HG03066 (cell line): ENCODE measurements at regions not wholly inside any gene's neighbourhood (a gene's known extent, or its start where the extent isn't known, plus 50 kb on each side); places are given as distances from the start of the nearest gene placed in this dataset.
"Not testable (repeated sequence)": the region's sequence is repeated elsewhere in the genome, so short reads cannot be mapped to it uniquely, and the experiment has no call there.

Experiments
- ATAC-seq: cut with Tn5 transposase; IDR thresholded peaks from one replicate; pipeline ENCODE4 v1.9.1; 2021; ENCODE audit warnings: low read depth; ENCODE audit not compliant: unreplicated experiment

DNA sequence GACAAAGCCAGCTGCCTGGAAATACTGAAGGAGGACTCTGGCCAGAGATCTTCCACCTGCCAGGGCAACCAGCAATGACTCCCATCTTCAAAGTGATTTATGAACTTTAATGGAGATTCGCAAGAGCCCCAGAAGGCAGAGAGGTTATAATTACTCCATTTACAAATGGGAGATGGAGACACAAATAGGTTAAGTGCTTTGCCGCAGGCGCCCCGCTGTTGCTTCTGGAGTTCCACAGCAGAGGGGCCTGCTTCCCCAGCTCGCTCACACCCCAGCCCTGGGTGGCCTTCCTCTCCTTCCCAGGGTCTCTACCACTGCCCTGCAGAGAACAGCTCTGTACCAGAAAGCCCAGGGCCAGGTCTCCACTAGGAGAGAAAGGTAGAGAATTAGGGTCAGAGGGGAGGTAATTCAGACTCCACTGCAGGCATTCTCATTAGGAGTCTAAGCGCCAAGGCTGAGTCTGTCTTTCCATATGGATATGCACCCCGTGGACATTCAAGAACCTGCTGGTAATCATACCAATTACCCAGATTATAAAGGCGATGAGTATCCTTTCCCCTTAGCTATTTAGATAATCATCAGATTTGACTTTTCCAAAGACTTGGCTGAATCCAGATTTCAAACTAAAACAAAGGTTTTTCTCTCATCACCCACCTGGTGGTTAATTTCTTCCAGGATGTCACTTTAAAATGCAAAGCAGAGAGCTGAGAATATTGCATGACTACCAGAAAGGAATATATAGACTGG, 157.6 kb upstream of the TUT7 start:
- no peak for ATAC-seq

DNA sequence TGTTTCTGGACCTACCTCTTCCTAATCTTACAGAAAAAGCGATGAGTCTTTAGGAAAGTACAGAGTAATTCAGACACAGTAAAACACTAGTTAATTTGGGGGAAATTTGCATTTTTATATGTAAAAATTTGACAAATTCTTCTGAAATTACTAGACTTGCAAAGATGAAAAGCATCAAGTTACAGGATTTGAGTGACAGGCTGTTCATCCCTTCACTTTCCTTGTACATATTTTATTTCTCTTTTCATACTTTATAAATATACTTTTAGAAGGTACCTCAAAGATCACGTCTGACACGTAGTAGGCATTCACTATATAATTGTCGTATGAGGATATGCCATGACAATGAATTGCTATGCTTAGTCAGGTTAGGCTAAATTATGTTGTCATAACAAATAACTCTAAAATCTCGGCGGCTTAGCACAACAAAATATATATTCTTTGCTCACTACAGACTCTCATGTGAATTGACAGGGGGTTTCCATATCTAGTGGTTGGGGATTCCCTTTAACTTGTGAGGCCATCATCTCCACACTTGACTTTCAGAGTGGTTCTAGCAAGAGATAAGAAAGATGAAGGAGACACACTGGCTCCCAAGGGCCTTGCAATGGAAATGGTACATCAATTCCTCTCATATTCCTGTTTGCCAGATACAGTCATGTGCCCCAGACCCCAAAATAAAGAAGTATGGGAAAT, 154.1 kb upstream of the TUT7 start:
- ATAC-seq = no peak

DNA sequence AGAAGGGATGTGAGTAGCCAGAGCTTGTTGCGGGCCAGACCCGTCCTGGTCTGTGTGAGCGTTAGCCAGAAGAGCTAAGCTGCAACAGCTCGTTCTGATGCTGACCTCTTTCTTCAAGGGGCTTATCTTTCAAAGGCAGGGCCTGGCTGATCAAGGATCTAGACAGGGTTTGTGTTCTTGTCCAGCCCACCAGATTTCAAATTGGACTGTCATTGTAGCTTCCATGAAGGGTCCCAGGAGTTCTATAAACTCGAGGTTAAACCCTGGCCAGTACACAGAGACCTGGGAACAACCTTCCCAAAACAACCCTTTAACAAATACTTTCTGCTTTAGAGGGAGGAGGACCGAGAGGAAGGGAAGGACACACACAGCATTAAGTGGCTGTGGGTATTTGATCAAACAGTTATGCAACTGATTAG, 153.0 kb upstream of the TUT7 start:
- ATAC-seq = no peak

DNA sequence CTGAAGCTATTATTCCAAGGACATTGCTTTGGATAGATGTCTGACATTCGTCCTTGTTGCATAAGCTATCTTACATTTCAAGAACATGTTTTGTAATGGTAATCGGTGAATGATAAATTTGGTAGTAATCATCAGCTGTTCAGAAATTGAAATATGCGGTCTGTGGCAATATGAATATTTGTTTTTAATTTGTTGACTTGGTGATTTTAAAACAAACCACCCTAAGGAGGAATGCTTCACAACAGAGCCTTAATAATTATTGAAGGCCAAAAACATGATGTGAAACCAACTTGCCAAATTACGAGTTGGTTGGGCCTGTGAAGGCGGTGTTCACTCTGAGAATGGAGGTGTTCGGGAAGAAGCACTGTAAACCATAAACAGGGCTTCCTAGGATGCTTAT, 149.7 kb upstream of the TUT7 start:
- ATAC-seq = no peak

DNA sequence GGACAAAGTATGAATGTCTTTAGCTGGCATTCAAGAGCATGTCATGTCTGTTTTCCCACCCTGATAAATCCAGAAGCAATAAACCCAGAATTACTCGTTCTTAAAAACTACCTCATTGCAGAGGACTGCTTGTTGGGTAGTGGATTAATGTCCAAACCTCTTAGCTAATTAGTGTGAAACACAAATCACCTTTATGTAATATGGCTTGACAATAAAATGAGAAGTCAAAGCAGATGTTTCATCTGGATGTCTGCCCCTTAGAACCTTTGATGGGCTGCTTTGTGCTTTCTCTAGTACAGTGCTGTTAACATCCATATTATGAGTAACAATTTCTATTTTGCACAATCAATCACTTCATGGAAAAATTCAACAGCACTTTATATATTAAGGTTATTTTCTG, 149.1 kb upstream of the TUT7 start:
- ATAC-seq = no peak

DNA sequence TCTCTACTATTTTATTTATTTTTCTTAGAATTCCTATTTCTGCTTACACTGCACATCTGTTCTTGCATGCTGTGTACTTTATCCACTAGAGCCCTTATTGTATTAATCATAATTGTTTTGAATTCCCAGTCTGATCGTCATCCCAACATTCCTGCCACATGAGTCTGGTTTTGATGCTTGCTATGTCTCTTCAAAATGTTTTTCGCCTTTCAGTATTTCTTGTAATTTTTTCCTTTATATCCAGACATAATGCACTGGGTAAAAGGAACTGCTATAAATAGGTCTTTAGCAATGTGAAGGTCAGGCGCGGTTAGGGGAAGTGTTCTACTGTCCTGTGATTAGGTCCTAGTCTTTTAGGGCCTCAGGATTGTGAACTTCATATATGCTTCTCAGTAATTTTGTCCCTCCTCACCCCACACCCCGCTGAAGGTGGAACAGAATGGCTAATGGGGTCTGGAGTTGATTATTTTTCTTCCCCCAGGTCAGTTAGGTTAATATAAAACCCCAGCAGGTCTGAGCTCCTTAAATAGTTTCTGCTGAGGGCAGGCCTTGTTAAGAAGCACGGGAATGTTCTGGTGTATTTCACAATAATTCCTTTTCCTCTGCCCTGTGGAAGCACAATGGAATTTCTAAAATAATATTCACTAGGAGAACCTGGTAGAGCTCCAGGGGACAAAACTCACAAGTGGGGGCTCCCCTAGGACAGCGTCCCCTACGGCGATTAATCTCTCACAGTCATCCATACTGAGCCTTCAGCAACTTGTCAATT, 146.6 kb upstream of the TUT7 start:
- no peak for ATAC-seq

DNA sequence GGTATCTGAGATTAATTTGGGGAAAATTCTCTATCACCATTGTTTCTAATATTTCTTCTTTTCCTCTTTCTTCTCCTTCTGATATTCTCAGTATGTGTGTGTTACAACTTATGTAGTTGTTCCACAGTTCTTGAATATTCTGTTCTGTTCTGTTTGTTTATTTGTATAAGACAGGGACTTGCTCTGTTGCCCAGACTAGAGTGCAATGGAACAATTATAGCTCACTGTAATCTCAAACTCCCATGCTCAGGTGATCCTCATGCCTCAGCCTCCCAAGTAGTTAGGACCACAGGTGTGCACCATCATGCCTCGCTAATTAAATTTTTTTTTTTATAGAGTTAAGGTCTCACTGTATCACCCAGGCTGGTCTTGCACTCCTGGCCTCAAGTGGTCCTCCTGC, 145.8 kb upstream of the TUT7 start:
- ATAC-seq = no peak

DNA sequence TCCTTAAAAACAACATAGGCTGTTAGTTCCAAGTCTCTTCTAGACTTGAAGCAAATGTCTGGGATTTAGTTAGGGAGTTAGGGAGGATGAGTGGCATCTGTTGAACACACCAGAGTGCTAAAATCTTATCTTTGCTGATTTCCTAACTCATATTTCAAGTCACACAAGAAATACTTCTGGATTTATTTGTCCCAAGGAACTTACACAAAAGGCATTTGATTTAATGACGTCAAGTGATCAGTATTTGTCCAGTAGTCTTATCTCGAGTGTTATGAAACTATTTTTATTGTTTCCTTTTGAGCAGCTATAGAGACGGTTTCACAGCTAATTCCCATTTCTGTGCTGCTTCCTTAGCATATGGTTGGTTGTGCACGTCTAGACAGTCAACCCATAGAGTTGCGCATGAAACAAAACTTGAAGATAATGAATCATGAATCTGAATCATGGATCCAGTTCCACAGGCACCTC, 140.5 kb upstream of the TUT7 start:
- ATAC-seq = no peak

DNA sequence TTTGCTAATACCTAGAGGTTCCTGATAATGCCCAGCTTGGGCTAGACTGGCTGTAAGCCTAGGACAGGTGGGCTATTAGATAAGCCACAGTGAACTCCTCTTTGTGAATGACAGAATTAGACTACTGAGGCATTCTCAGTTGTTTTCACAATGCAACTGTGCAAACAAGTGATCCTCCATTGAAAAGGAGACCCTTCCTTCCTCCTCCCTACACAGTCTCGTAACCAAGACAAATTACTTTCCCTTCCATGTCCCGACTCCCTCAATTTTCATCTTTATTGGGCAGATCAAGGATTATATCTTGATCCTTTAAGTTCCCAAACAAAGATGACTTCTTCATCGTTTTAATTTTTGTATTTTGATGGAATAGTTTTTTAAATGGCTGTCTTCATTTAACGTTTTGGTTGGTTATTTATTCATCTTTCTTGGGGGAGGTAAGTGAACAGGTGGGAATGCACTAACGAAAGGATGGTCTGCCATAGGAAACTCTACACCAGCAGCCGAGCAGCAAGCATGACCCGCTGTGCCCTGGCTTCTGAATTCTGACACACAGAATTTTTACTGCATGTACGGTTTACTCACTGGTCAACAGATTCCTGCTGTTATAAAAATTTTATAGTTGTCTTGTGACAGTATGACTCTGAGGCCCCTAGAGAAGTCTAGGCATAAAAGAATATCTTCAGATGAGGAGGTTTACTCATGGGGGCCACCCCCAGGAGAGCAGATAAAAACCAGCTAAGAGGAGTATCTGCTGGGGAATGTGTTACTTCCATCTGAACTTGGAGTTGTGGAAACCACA, 137.5 kb upstream of the TUT7 start:
- no peak for ATAC-seq

DNA sequence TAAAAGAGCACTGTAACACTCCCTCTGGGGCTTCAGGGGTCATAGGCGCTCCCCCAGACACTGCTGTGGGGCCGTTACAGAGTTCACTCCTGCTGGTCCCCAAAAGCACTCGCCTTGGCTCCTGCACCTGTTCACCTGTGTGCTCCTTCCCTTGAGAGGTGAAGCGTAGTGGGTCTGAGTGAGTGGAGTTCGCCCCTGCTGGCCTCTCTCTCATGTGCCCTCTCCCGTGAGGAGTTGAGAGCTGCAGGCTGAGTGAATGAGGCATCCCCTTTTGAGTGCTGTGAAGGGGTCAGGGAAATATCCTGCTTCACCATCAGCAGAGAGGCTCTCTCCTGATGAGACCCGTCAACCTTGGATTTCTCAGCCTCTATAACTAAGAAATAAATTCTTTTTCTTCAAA, 134.6 kb upstream of the TUT7 start:
- ATAC-seq = no peak

DNA sequence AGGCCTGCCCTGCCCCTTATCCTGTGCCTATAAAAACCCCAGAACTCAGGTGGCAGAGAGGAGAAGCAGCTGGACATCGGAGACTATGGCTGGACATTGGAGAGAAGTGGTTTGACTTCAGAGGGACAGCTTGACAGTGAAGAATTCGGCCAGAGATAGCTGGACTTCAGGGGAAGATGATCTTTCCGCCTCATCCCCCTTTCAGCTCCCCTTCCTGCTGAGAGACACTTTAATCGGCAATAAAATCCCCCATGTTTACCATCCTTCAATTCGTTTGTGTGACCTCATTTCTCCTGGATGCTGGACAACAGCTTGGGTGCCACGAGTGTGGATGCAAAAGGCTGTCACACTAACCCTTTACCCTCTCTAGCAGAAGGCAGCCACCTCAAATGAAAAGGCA, 134.1 kb upstream of the TUT7 start:
- no peak for ATAC-seq

DNA sequence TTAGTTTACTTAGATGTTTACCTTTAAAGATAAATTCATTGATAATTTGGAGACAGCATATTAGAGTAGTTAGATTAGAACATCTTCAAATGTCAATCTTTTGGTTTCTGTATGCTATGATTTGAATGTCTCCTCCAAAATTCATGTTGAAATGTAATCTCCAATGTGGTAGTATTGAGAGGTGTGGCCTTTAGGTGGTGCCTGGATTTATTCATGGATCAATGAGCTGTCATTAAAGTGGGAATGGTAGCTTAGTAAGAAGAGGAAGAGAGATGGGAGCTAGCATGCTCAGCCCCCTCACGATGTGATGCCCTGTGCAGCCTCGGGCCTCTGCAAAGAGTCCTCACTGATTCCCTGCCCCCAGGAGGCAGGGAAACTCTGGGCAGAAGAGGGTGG, 133.6 kb upstream of the TUT7 start:
- no peak for ATAC-seq

DNA sequence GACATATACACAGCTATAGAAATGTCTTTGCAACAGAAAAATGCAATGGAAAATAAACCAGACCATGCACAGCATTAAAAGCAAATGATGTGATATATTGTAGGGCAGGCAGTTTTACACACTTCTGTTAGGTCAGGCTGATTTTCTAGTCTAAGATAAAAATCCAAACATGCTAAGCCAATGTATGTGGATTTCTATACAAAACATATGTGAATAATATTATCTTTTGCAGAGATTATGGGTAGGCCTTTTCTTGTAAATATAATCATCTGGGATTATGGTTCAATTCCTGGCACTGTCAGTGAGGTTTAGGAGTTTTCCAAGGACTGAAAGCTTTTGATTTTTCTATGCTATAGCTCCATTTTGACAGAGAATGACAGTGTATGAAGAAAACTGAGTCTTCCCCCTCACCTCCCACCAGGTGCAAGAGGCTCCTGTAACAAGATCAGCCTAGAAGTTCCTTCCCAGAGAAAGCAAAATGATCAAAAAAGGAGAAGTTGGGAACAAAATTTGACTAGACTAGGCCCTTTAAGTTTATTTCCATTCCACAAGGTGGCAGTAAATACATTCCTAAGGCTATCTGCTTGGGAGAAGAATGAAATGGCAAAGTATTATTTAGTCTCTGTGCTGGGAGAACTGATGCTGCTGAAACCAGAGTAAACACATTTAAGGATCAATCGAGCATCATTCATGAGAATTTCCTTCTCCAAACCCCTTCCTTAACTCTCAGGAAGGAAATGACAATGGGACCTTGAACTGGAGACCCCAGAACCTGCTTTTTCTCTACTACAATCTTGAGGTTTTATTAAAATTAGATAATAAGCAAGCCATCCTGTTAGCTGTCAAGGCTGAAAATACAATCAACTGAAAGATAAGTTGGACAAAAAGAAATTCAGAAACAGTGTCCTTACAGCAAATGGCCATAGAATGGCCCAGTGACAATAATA, 133.0 kb upstream of the TUT7 start:
- ATAC-seq = no peak

DNA sequence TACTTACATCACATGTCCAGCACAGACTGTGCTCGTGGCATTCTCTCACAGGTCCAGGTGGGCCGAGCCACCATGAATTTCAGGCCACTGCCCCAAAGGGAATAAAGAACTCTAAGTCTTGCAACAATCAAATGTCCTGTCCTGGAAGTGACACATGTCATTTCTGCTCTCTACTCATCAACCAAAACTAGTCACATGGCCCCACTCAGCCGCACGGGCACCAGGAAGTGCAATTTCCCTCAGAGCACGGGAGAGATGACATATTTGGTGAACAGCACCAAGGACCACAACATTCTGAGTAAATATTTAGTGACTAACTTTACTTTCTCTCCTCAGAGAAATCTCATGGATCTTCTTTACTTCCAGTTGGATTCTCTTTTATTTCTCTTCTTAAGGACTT, 131.1 kb upstream of the TUT7 start:
- ATAC-seq = no peak

DNA sequence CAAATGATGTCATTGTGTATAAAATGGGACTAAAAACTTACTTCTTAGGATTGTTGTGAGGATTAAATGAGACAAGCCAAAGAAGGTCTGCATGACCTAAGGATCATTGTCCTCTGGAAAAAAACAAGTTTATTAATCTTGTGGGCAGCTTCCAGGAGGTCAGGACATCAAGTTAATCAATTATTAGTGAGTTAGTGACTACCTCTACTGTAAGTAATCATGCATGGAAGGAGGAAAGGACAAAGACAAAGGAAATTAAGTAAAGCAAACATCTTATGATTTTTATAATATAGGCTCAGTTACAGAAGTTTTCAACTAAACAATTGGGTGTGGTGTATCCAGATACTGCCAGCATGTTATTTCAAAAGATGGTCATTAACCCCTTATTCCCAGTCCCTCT, 129.3 kb upstream of the TUT7 start:
- no peak for ATAC-seq

DNA sequence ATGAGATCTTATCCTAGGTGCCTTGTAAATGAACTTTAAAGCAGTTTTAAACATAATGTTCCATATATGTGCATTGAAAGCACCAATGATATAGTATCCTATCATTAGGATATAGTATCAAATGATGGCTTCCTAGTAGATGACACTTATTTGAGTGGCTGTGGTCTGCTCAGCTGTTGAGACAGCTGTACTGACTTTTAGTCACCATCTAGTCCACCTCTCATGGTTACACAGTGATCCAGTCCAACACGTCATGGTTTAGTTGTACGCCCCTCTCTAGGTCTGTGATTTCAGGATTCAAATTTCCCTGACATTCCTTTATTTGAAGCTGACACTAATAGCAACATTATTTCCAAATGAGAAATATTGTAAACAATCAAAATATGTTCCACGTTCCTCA, 127.3 kb upstream of the TUT7 start:
- ATAC-seq = no peak

DNA sequence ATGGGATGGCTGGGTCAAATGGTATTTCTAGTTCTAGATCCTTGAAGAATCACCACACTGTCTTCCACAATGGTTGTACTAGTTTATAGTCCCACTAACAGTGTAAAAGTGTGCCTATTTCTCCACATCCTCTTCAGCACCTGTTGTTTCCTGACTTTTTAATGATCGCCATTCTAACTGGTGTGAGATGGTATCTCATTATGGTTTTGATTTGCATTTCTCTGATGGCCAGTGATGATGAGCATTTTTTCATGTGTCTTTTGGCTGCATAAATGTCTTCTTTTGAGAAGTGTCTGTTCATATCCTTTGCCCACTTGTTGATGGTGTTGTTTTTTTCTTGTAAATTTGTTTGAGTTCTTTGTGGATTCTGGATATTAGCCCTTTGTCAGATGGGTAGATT, 121.0 kb upstream of the TUT7 start:
- not testable (repeated sequence) for ATAC-seq

DNA sequence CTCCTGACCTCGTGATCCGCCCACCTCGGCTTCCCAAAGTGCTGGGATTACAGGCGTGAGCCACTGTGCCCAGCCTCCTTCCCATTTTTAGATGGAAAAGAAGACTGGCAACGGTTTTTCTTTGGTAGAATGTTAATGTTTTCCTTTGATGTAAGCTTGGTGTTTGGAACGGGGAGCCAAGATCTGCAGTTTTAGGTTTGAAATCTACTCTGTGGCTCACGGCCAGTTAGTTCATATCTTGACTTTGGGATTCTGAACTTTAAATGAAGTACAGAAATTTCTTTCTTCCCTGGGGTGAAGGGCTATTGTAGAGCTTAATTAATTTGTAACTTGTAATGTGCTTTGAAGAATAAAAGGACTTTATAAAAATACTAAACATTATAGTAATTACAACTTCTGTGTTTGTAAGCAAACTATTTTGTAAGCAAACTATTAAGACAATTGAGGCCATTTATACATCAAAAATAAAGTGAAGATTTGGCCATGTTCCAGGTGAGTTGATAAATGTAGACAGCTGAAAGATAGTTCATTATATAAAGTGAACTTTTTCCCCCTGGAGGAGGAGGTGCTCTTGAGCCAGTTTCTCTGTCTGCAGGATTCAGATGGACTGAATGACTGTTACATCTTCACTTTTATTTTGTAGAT, 117.1 kb upstream of the TUT7 start:
- ATAC-seq = no peak

DNA sequence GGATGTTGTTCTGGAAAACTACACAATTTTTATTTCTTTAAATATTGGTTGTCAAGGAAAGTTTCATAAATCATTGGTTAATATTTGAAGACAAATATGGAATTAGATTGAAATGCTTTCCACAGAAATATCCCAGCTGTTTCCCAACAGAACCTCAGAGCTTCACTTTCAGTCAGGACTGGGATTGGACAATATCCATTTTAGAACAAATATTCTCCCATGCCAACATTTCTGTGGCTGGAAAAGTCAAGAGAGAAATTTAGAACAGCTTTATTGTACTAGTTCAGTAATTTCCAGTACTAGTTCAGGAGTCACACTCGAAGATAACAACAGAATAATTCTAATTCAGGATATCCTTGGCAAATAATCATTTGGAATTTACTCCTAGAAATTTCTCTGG, 116.1 kb upstream of the TUT7 start:
- no peak for ATAC-seq
